ENCODE measurements at regions not wholly inside any gene's neighbourhood (a gene's known extent, or its start where the extent isn't known, plus 50 kb on each side); places are given as distances from the start of the nearest gene placed in this dataset.
"Not testable (repeated sequence)": the region's sequence is repeated elsewhere in the genome, so short reads cannot be mapped to it uniquely, and the experiment has no call there.

GRCh38 chr11:114805431-114805830 is 127.1 kb downstream of the NXPE2 start:
- not testable (repeated sequence) for DNase-seq (ENCODE audit: low read depth in 3 of 3)

GRCh38 chr11:114811971-114812370 is 133.6 kb downstream of the NXPE2 start:
- no peak for DNase-seq (ENCODE audit: low read depth in 3 of 3)

GRCh38 chr11:114812733-114813132 is 134.4 kb downstream of the NXPE2 start:
- DNase-seq (ENCODE audit: low read depth in 3 of 3), result no peak

- DNase-seq (ENCODE audit: low read depth in 3 of 3), result no peak
Measured at GRCh38 chr11:114813189-114813718, 134.9 kb downstream of the NXPE2 start.

- DNase-seq (ENCODE audit: low read depth in 3 of 3), result no peak
Measured at GRCh38 chr11:114815176-114815575, 136.8 kb downstream of the NXPE2 start.

- DNase-seq (ENCODE audit: low read depth in 3 of 3), result no peak
Measured at GRCh38 chr11:114815761-114816160, 137.4 kb downstream of the NXPE2 start.

- no peak for DNase-seq (ENCODE audit: low read depth in 3 of 3)
Measured at GRCh38 chr11:114816791-114817190, 138.5 kb downstream of the NXPE2 start.

GRCh38 chr11:114818382-114818781 is 140.1 kb downstream of the NXPE2 start:
- no peak for DNase-seq (ENCODE audit: low read depth in 3 of 3)

- no peak for DNase-seq (ENCODE audit: low read depth in 3 of 3)
Measured at GRCh38 chr11:114819028-114819427, 140.7 kb downstream of the NXPE2 start.

- no peak for DNase-seq (ENCODE audit: low read depth in 3 of 3)
Measured at GRCh38 chr11:114820621-114821020, 142.3 kb downstream of the NXPE2 start.

- DNase-seq (ENCODE audit: low read depth in 3 of 3), result no peak
Measured at GRCh38 chr11:114821621-114822412, 143.5 kb downstream of the NXPE2 start.

- DNase-seq (ENCODE audit: low read depth in 3 of 3), result no peak
Measured at GRCh38 chr11:114826910-114827442, 148.6 kb downstream of the NXPE2 start.

- DNase-seq (ENCODE audit: low read depth in 3 of 3), result no peak
Measured at GRCh38 chr11:114827736-114828135, 149.4 kb downstream of the NXPE2 start.

- no peak for DNase-seq (ENCODE audit: low read depth in 3 of 3)
Measured at GRCh38 chr11:114832532-114833125, 154.3 kb downstream of the NXPE2 start.

- DNase-seq (ENCODE audit: low read depth in 3 of 3), result no peak
Measured at GRCh38 chr11:114836161-114836560, 157.8 kb downstream of the NXPE2 start.

- no peak for DNase-seq (ENCODE audit: low read depth in 3 of 3)
Measured at GRCh38 chr11:114844896-114845295, 166.6 kb downstream of the NXPE2 start.

- DNase-seq (ENCODE audit: low read depth in 3 of 3), result no peak
Measured at GRCh38 chr11:114845766-114846415, 167.6 kb downstream of the NXPE2 start.

- no peak for DNase-seq (ENCODE audit: low read depth in 3 of 3)
Measured at GRCh38 chr11:114846416-114846791, 168.1 kb downstream of the NXPE2 start.

GRCh38 chr11:114847306-114847975 is 169.1 kb downstream of the NXPE2 start:
- DNase-seq (ENCODE audit: low read depth in 3 of 3), result no peak

GRCh38 chr11:114848027-114848426 is 169.7 kb downstream of the NXPE2 start:
- DNase-seq (ENCODE audit: low read depth in 3 of 3), result no peak

GRCh38 chr11:114857281-114857680 is 179.0 kb downstream of the NXPE2 start:
- no peak for DNase-seq (ENCODE audit: low read depth in 3 of 3)

GRCh38 chr11:114864896-114865295 is 186.6 kb downstream of the NXPE2 start:
- DNase-seq (ENCODE audit: low read depth in 3 of 3), result no peak
